ENCODE measurements at regions not wholly inside any gene's neighbourhood (a gene's known extent, or its start where the extent isn't known, plus 50 kb on each side); places are given as distances from the start of the nearest gene placed in this dataset.

DNA sequence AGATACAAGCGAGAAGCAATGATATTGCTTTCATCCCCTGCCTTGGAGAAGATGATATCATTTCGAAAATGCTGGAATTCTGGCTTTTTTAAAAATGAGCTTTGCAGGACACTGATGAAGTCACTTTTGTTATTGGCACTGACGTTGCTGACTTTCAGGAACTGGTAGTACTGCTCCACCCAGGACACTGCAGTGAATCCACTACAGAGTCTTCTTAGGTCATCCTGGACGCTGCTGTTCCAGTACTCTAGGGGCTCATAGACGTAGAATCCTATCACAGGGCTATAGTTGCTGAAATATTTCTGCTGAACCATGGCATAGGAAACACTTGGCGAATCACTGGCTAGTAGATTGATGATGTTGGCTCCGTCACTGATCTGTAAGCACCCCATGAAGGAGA lies 97.2 kb downstream of the OPN5 start:
- H3K4me3 ChIP-seq (replicated peaks; ENCODE audit: low read depth, low read length) = no peak overlapping the region
- no peak for DNase-seq (ENCODE audit: extremely low read depth, low read depth)
- TF ChIP-seq, protein P1, sequence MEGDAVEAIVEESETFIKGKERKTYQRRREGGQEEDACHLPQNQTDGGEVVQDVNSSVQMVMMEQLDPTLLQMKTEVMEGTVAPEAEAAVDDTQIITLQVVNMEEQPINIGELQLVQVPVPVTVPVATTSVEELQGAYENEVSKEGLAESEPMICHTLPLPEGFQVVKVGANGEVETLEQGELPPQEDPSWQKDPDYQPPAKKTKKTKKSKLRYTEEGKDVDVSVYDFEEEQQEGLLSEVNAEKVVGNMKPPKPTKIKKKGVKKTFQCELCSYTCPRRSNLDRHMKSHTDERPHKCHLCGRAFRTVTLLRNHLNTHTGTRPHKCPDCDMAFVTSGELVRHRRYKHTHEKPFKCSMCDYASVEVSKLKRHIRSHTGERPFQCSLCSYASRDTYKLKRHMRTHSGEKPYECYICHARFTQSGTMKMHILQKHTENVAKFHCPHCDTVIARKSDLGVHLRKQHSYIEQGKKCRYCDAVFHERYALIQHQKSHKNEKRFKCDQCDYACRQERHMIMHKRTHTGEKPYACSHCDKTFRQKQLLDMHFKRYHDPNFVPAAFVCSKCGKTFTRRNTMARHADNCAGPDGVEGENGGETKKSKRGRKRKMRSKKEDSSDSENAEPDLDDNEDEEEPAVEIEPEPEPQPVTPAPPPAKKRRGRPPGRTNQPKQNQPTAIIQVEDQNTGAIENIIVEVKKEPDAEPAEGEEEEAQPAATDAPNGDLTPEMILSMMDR (IDR thresholded peaks at IDR 0.05; ENCODE audit: low read depth, low read length, missing control alignments) = no peak
